HCT116 (cell line): ENCODE measurements at regions not wholly inside any gene's neighbourhood (a gene's known extent, or its start where the extent isn't known, plus 50 kb on each side); places are given as distances from the start of the nearest gene placed in this dataset.

Experiments used
- ATAC-seq: fragments of 200-7000 bp; cut with Tn5 transposase; 2 replicates; pipeline ENCODE4 v1.9.1; 2020; ENCODE audit warnings: mild to moderate bottlenecking, moderate library complexity
- BruUV-seq: library from RNA; stranded (reverse); fragments of 400-500 nt; replicated peaks from 2 replicates; lab custom pipeline; 2021; lab: Mats Ljungman, UMichigan
- CTCF ChIA-PET: fragments of 300-600 bp; sonication (Branson Sonifier 250); formaldehyde crosslinking; loops from one replicate; lab custom pipeline; 2021; ENCODE audit warnings: antibody characterized with exemption; lab: Charles Lee
- POLR2A ChIA-PET: fragments of 300-600, 350-600 bp; sonication (Branson Sonifier 250); formaldehyde crosslinking; loops from one replicate; lab custom pipeline; 2021; ENCODE audit warnings: antibody characterized with exemption; lab: Charles Lee
- RAD21 ChIA-PET, 2 experiments: fragments of 300-600 bp; sonication (Branson Sonifier 250); formaldehyde crosslinking; loops; one replicate each; lab custom pipeline; 2023; ENCODE audit warnings: low total read pairs in 2 of 2; ENCODE audit not compliant: uncharacterized antibody in 2 of 2, unreplicated experiment in 2 of 2, low non-redundant PET in 1 of 2; lab: Charles Lee
- DNase-seq: peaks from one replicate; pipeline ENCODE4 v3.0.0-alpha.2; 2010; ENCODE audit warnings: low read depth, low spot score
- H2AFZ ChIP-seq: fragments of 200-600 bp; shearing (Covaris generic), sonication (generic); 2 replicates; pipeline ENCODE4 v1.6.1; 2017; ENCODE audit warnings: low read depth, mixed run types, mixed read lengths, antibody characterized with exemption, low read length; ENCODE audit not compliant: poor library complexity, severe bottlenecking
- H3K27ac ChIP-seq: 2 replicates; pipeline ENCODE4 v1.5.1; 2012; ENCODE audit warnings: low read depth, low read length
- H3K27me3 ChIP-seq: fragments of 200-600 bp; sonication (generic); 2 replicates; pipeline ENCODE4 v1.6.1; 2016; ENCODE audit warnings: mixed run types, low read length, mixed read lengths; ENCODE audit not compliant: insufficient read depth
- H3K36me3 ChIP-seq, 2 experiments: fragments of 200-500 bp in 1 of 2; fragments of 200-600 bp in 1 of 2; sonication (Bioruptor generic) in 1 of 2; sonication (generic) in 1 of 2; 2 replicates each; pipeline versions ENCODE4 v1.5.1 to v1.6.1; 2014 to 2016; ENCODE audit warnings: low read length in 2 of 2, inconsistent platforms in 1 of 2, mixed read lengths in 1 of 2, mixed run types in 1 of 2; ENCODE audit not compliant: insufficient read depth in 2 of 2, control insufficient read depth in 1 of 2
- H3K4me1 ChIP-seq, 2 experiments: fragments of 200-600 bp in 1 of 2; sonication (generic) in 1 of 2; 2 replicates each; pipeline versions ENCODE4 v1.5.1 to v1.6.1; 2012 to 2017; ENCODE audit warnings: low read length in 2 of 2, inconsistent platforms in 1 of 2, mild to moderate bottlenecking in 1 of 2, mixed read lengths in 1 of 2, mixed run types in 1 of 2, moderate library complexity in 1 of 2; ENCODE audit not compliant: insufficient read depth in 2 of 2, control insufficient read depth in 1 of 2
- H3K4me2 ChIP-seq: fragments of 200-600 bp; sonication (generic); 2 replicates; pipeline ENCODE4 v1.6.1; 2017; ENCODE audit warnings: mixed run types, low read length, mixed read lengths
- H3K4me3 ChIP-seq, 2 experiments: fragments of 200-600 bp in 1 of 2; sonication (generic) in 1 of 2; replicated peaks in 1 of 2; 2 replicates each; pipeline ENCODE4 v1.5.1; 2011 to 2016; ENCODE audit warnings: low read length in 2 of 2, control low read depth in 1 of 2, low read depth in 1 of 2, mild to moderate bottlenecking in 1 of 2, mixed read lengths in 1 of 2, mixed run types in 1 of 2
- H3K79me2 ChIP-seq: fragments of 200-600 bp; sonication (generic); 2 replicates; pipeline ENCODE4 v1.6.1; 2017; ENCODE audit warnings: mild to moderate bottlenecking, mixed run types, low read length, moderate library complexity, mixed read lengths; ENCODE audit not compliant: insufficient read depth
- H3K9ac ChIP-seq: fragments of 200-600 bp; sonication (generic); 2 replicates; pipeline ENCODE4 v1.6.1; 2016; ENCODE audit warnings: low read length, mixed read lengths
- H3K9me2 ChIP-seq: fragments of 200-600 bp; sonication (generic), shearing (Covaris generic); 2 replicates; pipeline ENCODE4 v1.6.1; 2017; ENCODE audit warnings: mixed run types, mild to moderate bottlenecking, moderate library complexity; ENCODE audit not compliant: insufficient read depth
- H3K9me3 ChIP-seq, 2 experiments: fragments of 200-500 bp in 1 of 2; fragments of 200-600 bp in 1 of 2; sonication (Bioruptor generic) in 1 of 2; sonication (generic) in 1 of 2; 2 replicates each; pipeline ENCODE4 v1.6.1; 2014 to 2017; ENCODE audit warnings: low read length in 2 of 2, mixed read lengths in 2 of 2, inconsistent platforms in 1 of 2, low read depth in 1 of 2, mild to moderate bottlenecking in 1 of 2, mixed run types in 1 of 2, moderate library complexity in 1 of 2; ENCODE audit not compliant: control insufficient read depth in 1 of 2, insufficient read depth in 1 of 2
- H4K20me1 ChIP-seq: fragments of 200-600 bp; sonication (generic), shearing (Covaris generic); 2 replicates; pipeline ENCODE4 v1.6.1; 2017; ENCODE audit warnings: mixed run types, mild to moderate bottlenecking, moderate library complexity; ENCODE audit not compliant: insufficient read depth
- ATF3 ChIP-seq: IDR thresholded peaks from 2 replicates; pipeline ENCODE4 v1.6.1; 2012
- CBX3 ChIP-seq: IDR thresholded peaks from 2 replicates; pipeline ENCODE4 v1.6.1; 2012; ENCODE audit warnings: low read depth
- EGR1 ChIP-seq: IDR thresholded peaks from 2 replicates; pipeline ENCODE4 v1.6.1; 2012; ENCODE audit warnings: low read depth
- ELF1 ChIP-seq: IDR thresholded peaks from 2 replicates; pipeline ENCODE4 v1.6.1; 2012; ENCODE audit warnings: low read depth, borderline replicate concordance
- EZH2 ChIP-seq: fragments of 200-600 bp; sonication (generic); IDR thresholded peaks from 2 replicates; pipeline ENCODE4 v1.6.1; 2017; ENCODE audit warnings: antibody characterized with exemption, mixed run types
- EZH2phosphoT487 ChIP-seq: fragments of 200-600 bp; IDR thresholded peaks from 2 replicates; pipeline ENCODE4 v1.6.1; 2018; ENCODE audit warnings: antibody characterized with exemption, borderline replicate concordance
- FOSL1 ChIP-seq: IDR thresholded peaks from 2 replicates; pipeline ENCODE4 v1.6.1; 2012; ENCODE audit warnings: low read depth
- RAD21 ChIP-seq: IDR thresholded peaks from 2 replicates; pipeline ENCODE4 v1.6.1; 2012; ENCODE audit warnings: low read depth, mild to moderate bottlenecking
- SIN3A ChIP-seq: IDR thresholded peaks from 2 replicates; pipeline ENCODE4 v1.6.1; 2012; ENCODE audit warnings: low read depth
- SP1 ChIP-seq: IDR thresholded peaks from 2 replicates; pipeline ENCODE4 v1.6.1; 2012; ENCODE audit warnings: low read depth
- TCF7L2 ChIP-seq: IDR thresholded peaks from 2 replicates; pipeline ENCODE4 v1.7.0; 2011; ENCODE audit warnings: borderline replicate concordance, inconsistent platforms; ENCODE audit not compliant: insufficient read depth, insufficient read length; ENCODE audit errors: extremely low read depth
- YY1 ChIP-seq: IDR thresholded peaks from 2 replicates; pipeline ENCODE4 v1.6.1; 2011; ENCODE audit warnings: low read length, low read depth, moderate library complexity, mild to moderate bottlenecking; ENCODE audit not compliant: insufficient replicate concordance; ENCODE audit errors: extremely low read depth
- ZFX ChIP-seq: fragments of 450-650 bp; IDR thresholded peaks from 2 replicates; pipeline ENCODE4 v1.6.1; 2017
- intact Hi-C: fragments of 100-400 bp; cut with micrococcal nuclease; formaldehyde crosslinking; loops from 2 replicates; pipeline ENCODE4 v1.10.0; 2022
- TF ChIP-seq, protein P1 (sequence below): IDR thresholded peaks from 2 replicates; pipeline ENCODE4 v1.6.1; 2012
- TF ChIP-seq, protein P2 (sequence below): IDR thresholded peaks from 2 replicates; pipeline ENCODE4 v1.6.1; 2011; ENCODE audit warnings: mild to moderate bottlenecking, low read length, moderate library complexity; ENCODE audit not compliant: insufficient replicate concordance; ENCODE audit errors: extremely low read depth

GRCh38 chr21:17988102-17988437 is 168.9 kb upstream of the C21orf91 start:
- H3K9ac ChIP-seq, result no peak overlapping the region
- no peaks in the 10 kb centered on the region for H3K79me2 ChIP-seq
- no peaks in the 10 kb centered on the region for H3K9me2 ChIP-seq
- DNase-seq, result no peak
- intact Hi-C loops, result no loop called here
- no peaks in the 10 kb centered on the region for H3K36me3 ChIP-seq
- H3K4me2 ChIP-seq, result no peak overlapping the region
- H3K27ac ChIP-seq, result no peak overlapping the region
- CTCF ChIA-PET, result no interaction called here
- no peak for ATAC-seq
- RAD21 ChIA-PET, result no interaction called here
- TF ChIP-seq, protein P1, sequence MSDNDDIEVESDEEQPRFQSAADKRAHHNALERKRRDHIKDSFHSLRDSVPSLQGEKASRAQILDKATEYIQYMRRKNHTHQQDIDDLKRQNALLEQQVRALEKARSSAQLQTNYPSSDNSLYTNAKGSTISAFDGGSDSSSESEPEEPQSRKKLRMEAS, result no peak
- TF ChIP-seq SIN3A, result no peak
- TF ChIP-seq TCF7L2, result no peak
- TF ChIP-seq SP1, result no peak
- no peak for TF ChIP-seq FOSL1
- TF ChIP-seq YY1, result no peak
- TF ChIP-seq EZH2phosphoT487, result no peak
- no peak for TF ChIP-seq ELF1
- no peak for TF ChIP-seq CBX3
- TF ChIP-seq ZFX, result no peak
- no TSS peak for BruUV-seq
- POLR2A ChIA-PET, result no interaction called here
- H3K4me1 ChIP-seq, result no peaks in the 10 kb centered on the region
- no peak overlapping the region for H2AFZ ChIP-seq
- H4K20me1 ChIP-seq, result no peaks in the 10 kb centered on the region
- H3K27me3 ChIP-seq, result no peaks in the 10 kb centered on the region
- no peak overlapping the region for H3K4me3 ChIP-seq
- H3K9me3 ChIP-seq, result peaks cover 0 to 7% of the 10 kb centered on the region in 2 experiments; a peak in 1 of 4 replicates

DNA sequence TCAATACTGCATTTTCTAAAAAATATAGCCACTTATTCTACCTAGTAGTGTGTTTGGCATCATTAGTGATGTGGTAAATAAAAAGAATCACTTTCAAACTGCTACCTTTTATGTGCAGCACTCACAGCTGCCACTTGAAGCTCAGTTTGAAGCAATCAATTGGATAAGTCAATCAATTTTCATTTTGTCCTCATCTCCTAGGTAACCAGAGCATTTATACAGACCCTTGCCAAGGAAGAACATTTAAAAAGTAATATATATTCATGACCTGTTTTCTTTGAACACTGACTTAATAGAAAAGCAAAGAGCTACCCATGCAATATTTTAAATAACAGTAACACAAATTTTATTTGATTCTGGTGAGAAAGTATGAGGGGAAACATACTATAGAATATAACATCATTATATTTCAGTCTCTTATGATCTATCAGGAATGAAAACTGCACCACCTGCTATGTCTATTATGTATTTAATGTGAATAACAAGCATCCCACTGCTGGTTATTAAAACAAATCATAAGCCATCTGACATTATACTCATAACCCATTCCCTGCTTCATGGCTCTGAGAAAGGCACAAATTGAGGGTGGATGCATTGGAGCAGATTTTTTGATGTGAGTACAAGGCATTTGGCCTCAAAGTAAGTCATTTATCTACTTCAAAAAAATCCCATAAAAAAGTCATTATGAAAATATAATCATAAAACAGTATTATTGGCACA is 168.4 kb upstream of the C21orf91 start:
- ChIA-PET CTCF (no interaction called here), RAD21 (no interaction called here), POLR2A (no interaction called here)
- Histone ChIP-seq H3K9ac (no peak overlapping the region), H3K4me1 (no peaks in the 10 kb centered on the region), H3K4me2 (no peak overlapping the region), H3K27ac (no peak overlapping the region), H3K4me3 (no peak overlapping the region), H3K79me2 (no peaks in the 10 kb centered on the region), H2AFZ (no peak overlapping the region), H3K27me3 (no peaks in the 10 kb centered on the region), H3K36me3 (no peaks in the 10 kb centered on the region), H4K20me1 (no peaks in the 10 kb centered on the region), H3K9me2 (no peaks in the 10 kb centered on the region), H3K9me3 (peaks cover 0 to 7% of the 10 kb centered on the region in 2 experiments; a peak in 1 of 4 replicates)
- DNase-seq (no peak), ATAC-seq (no peak)
- TF ChIP-seq EGR1 (no peak), EZH2 (no peak), SP1 (no peak), ATF3 (no peak), RAD21 (no peak)
- TF ChIP-seq, protein P2, sequence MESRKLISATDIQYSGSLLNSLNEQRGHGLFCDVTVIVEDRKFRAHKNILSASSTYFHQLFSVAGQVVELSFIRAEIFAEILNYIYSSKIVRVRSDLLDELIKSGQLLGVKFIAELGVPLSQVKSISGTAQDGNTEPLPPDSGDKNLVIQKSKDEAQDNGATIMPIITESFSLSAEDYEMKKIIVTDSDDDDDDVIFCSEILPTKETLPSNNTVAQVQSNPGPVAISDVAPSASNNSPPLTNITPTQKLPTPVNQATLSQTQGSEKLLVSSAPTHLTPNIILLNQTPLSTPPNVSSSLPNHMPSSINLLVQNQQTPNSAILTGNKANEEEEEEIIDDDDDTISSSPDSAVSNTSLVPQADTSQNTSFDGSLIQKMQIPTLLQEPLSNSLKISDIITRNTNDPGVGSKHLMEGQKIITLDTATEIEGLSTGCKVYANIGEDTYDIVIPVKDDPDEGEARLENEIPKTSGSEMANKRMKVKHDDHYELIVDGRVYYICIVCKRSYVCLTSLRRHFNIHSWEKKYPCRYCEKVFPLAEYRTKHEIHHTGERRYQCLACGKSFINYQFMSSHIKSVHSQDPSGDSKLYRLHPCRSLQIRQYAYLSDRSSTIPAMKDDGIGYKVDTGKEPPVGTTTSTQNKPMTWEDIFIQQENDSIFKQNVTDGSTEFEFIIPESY, result no peak
- intact Hi-C loops, result no loop called here
- no TSS peak for BruUV-seq
